ENCODE measurements at regions not wholly inside any gene's neighbourhood (a gene's known extent, or its start where the extent isn't known, plus 50 kb on each side); places are given as distances from the start of the nearest gene placed in this dataset.
"Not testable (repeated sequence)": the region's sequence is repeated elsewhere in the genome, so short reads cannot be mapped to it uniquely, and the experiment has no call there.

- DNase-seq (ENCODE audit: low read depth), result peak; percentile 77
Observed at GRCh38 chr1:187038784-187039183, 210.0 kb downstream of the PLA2G4A start.

- no peak for DNase-seq (ENCODE audit: low read depth)
Observed at GRCh38 chr1:187041104-187041503, 212.4 kb downstream of the PLA2G4A start.

GRCh38 chr1:187042538-187042937 is 213.8 kb downstream of the PLA2G4A start:
- no peak for DNase-seq (ENCODE audit: low read depth)

- DNase-seq (ENCODE audit: low read depth), result not testable (repeated sequence)
Observed at GRCh38 chr1:187043433-187043832, 214.7 kb downstream of the PLA2G4A start.

DNA sequence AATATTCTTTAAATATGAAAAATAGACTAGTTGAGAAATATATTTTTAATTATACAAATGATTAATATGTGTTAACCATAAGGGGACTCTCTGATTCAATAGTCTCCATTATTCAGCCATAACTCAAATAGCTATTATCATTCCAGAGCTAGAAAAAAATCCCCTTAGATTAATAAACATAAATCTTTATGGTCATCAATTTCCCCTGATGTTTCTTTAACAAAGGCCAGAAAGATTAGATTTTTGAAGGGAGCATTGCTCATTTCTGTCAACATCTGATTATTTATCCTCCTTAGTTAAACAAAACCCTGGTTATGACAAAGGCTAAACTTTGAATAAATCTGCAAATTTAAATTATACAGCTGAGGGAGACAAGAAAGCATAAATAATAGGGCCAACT is 215.7 kb downstream of the PLA2G4A start:
- no peak for DNase-seq (ENCODE audit: low read depth)

GRCh38 chr1:187045371-187045770 is 216.6 kb downstream of the PLA2G4A start:
- DNase-seq (ENCODE audit: low read depth), result no peak

DNA sequence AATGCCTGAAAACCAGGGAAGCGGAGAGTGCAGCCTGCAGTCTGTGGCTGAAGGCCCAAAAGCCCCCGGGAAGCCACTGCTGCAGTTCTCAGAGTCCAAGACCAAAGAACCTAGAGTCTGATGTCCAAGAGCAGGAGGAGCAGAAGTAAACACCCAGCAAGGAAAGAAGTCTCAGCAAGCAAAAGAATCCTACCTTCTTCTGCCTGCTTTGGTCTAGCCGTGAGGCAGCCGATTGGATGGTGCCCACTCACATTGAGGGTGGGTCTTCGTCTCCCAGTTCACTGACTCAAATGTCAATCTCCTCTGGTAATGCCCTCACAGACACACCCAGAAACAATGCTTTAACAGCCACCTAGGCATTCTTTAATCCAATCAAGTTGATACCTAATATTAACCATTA is 217.5 kb downstream of the PLA2G4A start:
- DNase-seq (ENCODE audit: low read depth), result no peak

- no peak for DNase-seq (ENCODE audit: low read depth)
Observed at GRCh38 chr1:187047298-187047697, 218.5 kb downstream of the PLA2G4A start.

DNA sequence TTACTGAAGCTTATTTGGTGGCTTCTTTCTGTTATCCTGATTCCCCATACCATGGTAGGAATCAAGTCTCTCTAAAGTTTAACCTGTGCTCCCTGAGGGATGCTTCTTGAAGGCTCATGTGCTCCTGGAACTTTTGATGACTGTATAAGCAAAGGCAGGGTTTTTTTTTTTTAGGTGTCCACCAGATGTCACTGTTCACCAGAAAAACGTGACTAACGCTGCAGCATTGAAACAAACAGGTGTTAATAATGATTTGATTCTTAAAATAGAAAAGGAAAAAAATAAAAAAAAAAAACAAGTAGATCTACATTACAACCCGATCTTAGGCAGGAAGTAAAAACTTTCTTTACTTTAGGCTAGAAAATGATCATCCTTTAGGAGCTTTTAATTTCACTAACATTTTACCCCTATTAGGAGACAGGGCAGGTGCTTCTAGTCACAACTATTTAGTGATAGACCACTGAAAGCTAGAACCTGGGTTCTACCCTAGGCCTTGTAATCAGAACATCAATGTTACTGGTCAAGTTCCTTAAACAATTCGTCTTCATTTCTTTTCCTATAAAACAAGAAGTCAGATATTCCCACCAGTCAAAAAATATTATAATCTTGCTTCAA is 223.0 kb downstream of the PLA2G4A start:
- peak; percentile 56 for DNase-seq (ENCODE audit: low read depth)

- DNase-seq (ENCODE audit: low read depth), result no peak
Observed at GRCh38 chr1:187053876-187054275, 225.1 kb downstream of the PLA2G4A start.

- DNase-seq (ENCODE audit: low read depth), result no peak
Observed at GRCh38 chr1:187054862-187055757, 226.4 kb downstream of the PLA2G4A start.

DNA sequence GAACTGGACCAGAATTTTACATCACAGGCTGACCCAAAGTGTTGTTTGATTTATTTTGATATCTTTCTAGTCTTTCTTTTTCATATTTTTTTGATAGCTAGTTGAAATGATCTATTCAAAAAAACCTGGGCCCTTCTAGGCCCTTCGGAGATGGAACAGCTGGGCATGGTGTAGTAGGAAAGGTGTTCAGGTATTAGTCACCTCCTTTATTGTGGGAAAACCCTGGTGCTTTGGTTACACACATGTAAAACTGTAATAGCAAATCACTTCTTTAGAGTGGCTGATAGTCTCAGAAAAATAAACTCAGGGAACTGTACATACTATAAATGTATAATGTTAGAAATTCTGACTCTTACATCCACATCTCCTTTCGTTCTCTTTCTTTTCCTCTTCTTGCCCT is 234.5 kb downstream of the PLA2G4A start:
- DNase-seq (ENCODE audit: low read depth), result no peak

DNA sequence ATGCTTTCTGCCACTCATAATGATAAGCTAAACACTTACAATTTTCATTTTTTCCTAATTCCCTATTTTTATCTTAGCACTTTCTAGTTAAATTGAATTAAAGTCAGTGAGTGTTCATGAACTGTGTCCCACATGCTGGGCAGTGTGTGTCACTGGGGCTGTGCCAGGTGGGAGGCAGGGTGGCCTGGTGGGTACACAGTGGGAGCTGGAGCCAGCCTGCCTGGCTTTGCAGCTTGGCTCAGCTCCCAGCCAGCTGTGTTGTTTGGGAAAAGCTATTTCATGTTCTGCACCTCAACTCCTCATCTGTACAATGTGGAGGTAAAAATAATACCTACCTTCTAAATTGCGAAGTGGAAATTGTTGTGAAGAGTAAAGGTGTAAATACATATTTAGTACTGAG is 238.4 kb downstream of the PLA2G4A start:
- DNase-seq (ENCODE audit: low read depth), result no peak

DNA sequence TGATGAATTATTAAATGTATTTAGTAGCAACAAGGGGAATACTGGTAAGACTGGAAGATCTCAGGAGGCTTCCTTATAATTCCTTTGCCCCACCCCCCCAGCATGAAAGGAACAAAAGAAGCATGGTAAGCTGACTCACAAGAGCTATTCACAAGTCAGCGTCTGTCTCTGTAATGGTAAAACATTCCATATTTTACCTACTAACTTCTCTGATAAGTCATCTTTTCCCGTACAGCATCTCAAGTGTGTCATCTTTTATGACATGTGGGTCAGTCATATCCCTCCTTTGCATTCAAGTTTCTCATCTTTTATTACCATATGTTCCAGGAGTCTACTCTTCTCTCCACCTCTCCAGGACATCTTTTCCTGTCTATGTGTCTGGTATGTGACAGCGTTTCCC is 241.3 kb downstream of the PLA2G4A start:
- DNase-seq (ENCODE audit: low read depth), result peak; percentile 78

- DNase-seq (ENCODE audit: low read depth), result peak; percentile 44
Observed at GRCh38 chr1:187072262-187073034, 243.7 kb downstream of the PLA2G4A start.

- DNase-seq (ENCODE audit: low read depth), result peak; percentile 62
Observed at GRCh38 chr1:187073035-187073560, 244.3 kb downstream of the PLA2G4A start.

DNA sequence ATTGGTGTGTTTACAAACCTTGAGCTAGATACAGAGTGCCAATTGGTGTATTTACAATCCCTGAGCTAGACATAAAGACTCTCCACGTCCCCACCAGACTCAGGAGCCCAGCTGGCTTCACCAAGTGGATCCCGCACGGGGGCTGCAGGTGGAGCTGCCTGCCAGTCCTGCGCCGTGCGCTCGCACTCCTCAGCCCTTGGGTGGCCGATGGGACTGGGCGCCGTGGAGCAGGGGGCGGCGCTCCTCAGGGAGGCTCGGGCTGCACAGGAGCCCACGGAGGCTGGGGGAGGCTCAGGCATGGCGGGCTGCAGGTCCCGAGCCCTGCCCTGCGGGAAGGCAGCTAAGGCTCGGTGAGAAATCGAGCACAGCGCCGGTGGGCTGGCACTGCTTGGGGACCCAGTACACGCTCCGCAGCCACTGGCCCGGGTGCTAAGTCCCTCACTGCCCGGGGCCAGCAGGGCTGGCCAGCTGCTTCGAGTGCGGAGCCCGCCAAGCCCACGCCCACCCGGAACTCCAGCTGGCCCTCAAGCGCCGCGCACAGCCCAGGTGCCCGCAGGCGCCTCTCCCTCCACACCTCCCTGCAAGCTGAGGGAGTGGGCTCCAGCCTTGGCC is 245.0 kb downstream of the PLA2G4A start:
- not testable (repeated sequence) for DNase-seq (ENCODE audit: low read depth)

- DNase-seq (ENCODE audit: low read depth), result no peak
Observed at GRCh38 chr1:187074445-187075048, 245.8 kb downstream of the PLA2G4A start.

DNA sequence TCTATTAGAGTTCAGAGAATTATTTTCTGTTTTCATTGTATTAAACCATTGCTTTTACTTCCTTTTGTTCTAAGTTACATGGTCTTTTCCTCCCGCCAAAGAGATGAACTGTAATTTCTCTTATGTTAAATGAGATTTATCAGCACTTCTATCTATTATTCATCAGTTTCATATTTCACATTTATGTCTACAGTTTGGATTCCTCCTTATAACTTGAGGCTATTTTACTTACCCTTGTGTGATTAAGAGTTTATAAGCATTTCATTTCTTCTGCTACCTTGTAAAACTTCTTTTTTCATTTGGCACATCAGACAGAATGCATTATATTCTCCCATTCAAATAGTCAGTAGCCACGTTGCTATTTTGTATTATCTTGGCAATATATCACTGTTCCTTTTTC is 248.2 kb downstream of the PLA2G4A start:
- no peak for DNase-seq (ENCODE audit: low read depth)

DNA sequence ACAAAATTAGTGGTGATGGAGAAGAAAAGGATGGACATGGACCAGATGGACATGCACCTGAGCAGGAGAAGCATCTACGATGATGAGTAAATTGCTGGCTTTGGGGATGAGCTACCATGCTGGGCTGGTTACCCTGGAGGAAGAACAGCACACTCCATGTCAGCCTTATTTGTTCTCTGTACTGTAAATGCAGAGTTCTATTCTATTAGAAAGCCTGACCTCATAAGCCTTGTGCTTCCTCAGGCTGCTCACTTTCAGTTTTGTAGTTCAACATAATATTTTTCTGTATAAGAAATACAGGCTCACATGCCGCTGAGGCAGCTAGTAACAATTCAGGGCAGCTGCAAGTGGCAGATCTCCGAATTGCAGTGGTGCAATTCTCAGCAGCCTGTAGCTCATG is 249.6 kb downstream of the PLA2G4A start:
- DNase-seq (ENCODE audit: low read depth), result no peak

DNA sequence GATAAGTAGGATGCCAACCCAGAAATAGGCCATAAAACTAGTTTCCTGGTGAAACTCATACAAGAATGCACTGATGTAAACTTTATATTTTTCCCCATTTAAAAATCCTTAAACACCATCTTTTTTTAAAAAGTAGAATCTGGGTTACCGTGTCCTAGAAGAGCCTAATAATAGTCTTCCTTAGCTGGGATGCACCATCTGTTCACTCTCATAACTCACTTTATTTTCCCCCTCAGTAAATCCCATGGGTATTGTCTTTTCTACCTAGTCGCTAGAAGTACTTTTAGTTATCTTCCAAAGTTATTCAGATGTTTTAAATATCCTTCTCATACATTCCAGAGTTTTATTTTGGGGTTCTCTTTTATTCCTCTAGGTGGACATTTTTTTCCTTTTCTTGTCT is 250.2 kb downstream of the PLA2G4A start:
- DNase-seq (ENCODE audit: low read depth), result no peak

All from HT1080 (cell line).